Neural cell (in vitro differentiated cells): ENCODE measurements at regions not wholly inside any gene's neighbourhood (a gene's known extent, or its start where the extent isn't known, plus 50 kb on each side); places are given as distances from the start of the nearest gene placed in this dataset.

Source experiments
- EP300 ChIP-seq: fragments of 450-650 bp; conservative IDR thresholded peaks from 2 replicates; pipeline ENCODE4 v1.6.1; 2014; ENCODE audit warnings: antibody characterized with exemption, mild to moderate bottlenecking, moderate library complexity; ENCODE audit not compliant: poor library complexity, severe bottlenecking
- EZH2 ChIP-seq: fragments of 200-600, 300-800 bp; shearing (Covaris generic), sonication (generic); IDR thresholded peaks from 2 replicates; pipeline ENCODE4 v1.6.1; 2014; ENCODE audit warnings: antibody characterized with exemption, low read length, borderline replicate concordance, mild to moderate bottlenecking; ENCODE audit not compliant: insufficient read depth, poor library complexity, severe bottlenecking
- MXI1 ChIP-seq: fragments of 450-650 bp; conservative IDR thresholded peaks from 2 replicates; pipeline ENCODE4 v1.6.1; 2014; ENCODE audit warnings: antibody characterized with exemption, mild to moderate bottlenecking; ENCODE audit not compliant: poor library complexity, severe bottlenecking
- POLR2AphosphoS5 ChIP-seq: IDR thresholded peaks from 2 replicates; pipeline ENCODE4 v1.6.1; 2012
- RAD21 ChIP-seq: fragments of 450-650 bp; conservative IDR thresholded peaks from 2 replicates; pipeline ENCODE4 v1.6.1; 2014; ENCODE audit warnings: antibody characterized with exemption, mild to moderate bottlenecking, moderate library complexity
- TAF1 ChIP-seq: IDR thresholded peaks from 2 replicates; pipeline ENCODE4 v1.6.1; 2012; ENCODE audit warnings: low read depth
- TF ChIP-seq, protein P1 (sequence below): fragments of 450-650 bp; IDR thresholded peaks from 2 replicates; pipeline ENCODE4 v1.5.1; 2014; ENCODE audit warnings: antibody characterized with exemption, mild to moderate bottlenecking, moderate library complexity; ENCODE audit not compliant: poor library complexity, severe bottlenecking
- TF ChIP-seq, protein P2 (sequence below): IDR thresholded peaks from 2 replicates; pipeline ENCODE4 v1.6.1; 2012; ENCODE audit warnings: borderline replicate concordance

- TF ChIP-seq, protein P1, sequence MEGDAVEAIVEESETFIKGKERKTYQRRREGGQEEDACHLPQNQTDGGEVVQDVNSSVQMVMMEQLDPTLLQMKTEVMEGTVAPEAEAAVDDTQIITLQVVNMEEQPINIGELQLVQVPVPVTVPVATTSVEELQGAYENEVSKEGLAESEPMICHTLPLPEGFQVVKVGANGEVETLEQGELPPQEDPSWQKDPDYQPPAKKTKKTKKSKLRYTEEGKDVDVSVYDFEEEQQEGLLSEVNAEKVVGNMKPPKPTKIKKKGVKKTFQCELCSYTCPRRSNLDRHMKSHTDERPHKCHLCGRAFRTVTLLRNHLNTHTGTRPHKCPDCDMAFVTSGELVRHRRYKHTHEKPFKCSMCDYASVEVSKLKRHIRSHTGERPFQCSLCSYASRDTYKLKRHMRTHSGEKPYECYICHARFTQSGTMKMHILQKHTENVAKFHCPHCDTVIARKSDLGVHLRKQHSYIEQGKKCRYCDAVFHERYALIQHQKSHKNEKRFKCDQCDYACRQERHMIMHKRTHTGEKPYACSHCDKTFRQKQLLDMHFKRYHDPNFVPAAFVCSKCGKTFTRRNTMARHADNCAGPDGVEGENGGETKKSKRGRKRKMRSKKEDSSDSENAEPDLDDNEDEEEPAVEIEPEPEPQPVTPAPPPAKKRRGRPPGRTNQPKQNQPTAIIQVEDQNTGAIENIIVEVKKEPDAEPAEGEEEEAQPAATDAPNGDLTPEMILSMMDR, result no peak
- no peak for TF ChIP-seq EZH2
- TF ChIP-seq TAF1, result no peak
- no peak for TF ChIP-seq MXI1
- TF ChIP-seq RAD21, result no peak
- TF ChIP-seq EP300, result no peak
- TF ChIP-seq, protein P2, sequence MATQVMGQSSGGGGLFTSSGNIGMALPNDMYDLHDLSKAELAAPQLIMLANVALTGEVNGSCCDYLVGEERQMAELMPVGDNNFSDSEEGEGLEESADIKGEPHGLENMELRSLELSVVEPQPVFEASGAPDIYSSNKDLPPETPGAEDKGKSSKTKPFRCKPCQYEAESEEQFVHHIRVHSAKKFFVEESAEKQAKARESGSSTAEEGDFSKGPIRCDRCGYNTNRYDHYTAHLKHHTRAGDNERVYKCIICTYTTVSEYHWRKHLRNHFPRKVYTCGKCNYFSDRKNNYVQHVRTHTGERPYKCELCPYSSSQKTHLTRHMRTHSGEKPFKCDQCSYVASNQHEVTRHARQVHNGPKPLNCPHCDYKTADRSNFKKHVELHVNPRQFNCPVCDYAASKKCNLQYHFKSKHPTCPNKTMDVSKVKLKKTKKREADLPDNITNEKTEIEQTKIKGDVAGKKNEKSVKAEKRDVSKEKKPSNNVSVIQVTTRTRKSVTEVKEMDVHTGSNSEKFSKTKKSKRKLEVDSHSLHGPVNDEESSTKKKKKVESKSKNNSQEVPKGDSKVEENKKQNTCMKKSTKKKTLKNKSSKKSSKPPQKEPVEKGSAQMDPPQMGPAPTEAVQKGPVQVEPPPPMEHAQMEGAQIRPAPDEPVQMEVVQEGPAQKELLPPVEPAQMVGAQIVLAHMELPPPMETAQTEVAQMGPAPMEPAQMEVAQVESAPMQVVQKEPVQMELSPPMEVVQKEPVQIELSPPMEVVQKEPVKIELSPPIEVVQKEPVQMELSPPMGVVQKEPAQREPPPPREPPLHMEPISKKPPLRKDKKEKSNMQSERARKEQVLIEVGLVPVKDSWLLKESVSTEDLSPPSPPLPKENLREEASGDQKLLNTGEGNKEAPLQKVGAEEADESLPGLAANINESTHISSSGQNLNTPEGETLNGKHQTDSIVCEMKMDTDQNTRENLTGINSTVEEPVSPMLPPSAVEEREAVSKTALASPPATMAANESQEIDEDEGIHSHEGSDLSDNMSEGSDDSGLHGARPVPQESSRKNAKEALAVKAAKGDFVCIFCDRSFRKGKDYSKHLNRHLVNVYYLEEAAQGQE, result no peak
- TF ChIP-seq POLR2AphosphoS5, result no peak
Measured at GRCh38 chr2:238505119-238505891, 78.6 kb downstream of the ASB1 start.
